ENCODE measurements at regions not wholly inside any gene's neighbourhood (a gene's known extent, or its start where the extent isn't known, plus 50 kb on each side); places are given as distances from the start of the nearest gene placed in this dataset.

GRCh38 chr12:30385706-30386105 lies 310.0 kb downstream of the IPO8 start:
- no peaks in the 10 kb centered on the region for H3K27me3 ChIP-seq
- TF ChIP-seq CTCF (IDR thresholded peaks at IDR 0.05) = no peak
- H3K4me3 ChIP-seq = no peak overlapping the region
- intact Hi-C loops (cut with DNase I) = no loop called here
- no peaks in the 10 kb centered on the region for H3K36me3 ChIP-seq
- ATAC-seq = no peak
- H3K4me1 ChIP-seq = no peaks in the 10 kb centered on the region
- H3K27ac ChIP-seq = no peak overlapping the region
- no peak for DNase-seq
- H3K9me3 ChIP-seq = peaks cover 0 to 16% of the 10 kb centered on the region in 2 donors

DNA sequence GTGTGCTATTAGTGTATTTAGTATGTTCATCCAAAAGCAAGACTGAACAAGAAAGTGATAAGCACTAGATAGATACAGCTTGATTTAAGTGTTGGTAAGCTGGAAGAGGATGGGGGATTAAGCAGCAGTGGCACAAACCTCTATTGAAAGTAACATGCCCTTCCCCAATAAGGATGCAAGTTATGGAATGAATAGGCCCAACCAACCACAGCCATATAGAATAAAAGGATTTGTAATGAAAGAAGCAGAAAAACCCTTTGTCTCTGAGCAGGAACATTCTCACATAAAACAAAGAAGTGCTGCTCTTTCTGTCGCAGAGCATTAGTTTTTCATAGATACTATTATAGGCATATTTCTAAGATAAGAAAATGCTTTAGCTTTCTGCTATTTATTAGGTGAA lies 310.7 kb downstream of the IPO8 start:
- DNase-seq (no peak), ATAC-seq (no peak)
- intact Hi-C loops (cut with DNase I) = no loop called here
- no peaks in the 10 kb centered on the region for H3K27me3 ChIP-seq
- peaks cover 0 to 14% of the 10 kb centered on the region in 2 donors for H3K9me3 ChIP-seq
- H3K27ac ChIP-seq = no peak overlapping the region
- no peaks in the 10 kb centered on the region for H3K36me3 ChIP-seq
- no peaks in the 10 kb centered on the region for H3K4me1 ChIP-seq
- TF ChIP-seq CTCF (IDR thresholded peaks at IDR 0.05) = no peak
- H3K4me3 ChIP-seq = no peak overlapping the region

GRCh38 chr12:30378307-30378706 lies 317.4 kb downstream of the IPO8 start:
- Histone ChIP-seq H3K36me3 (no peaks in the 10 kb centered on the region), H3K9me3 (peaks cover 0 to 17% of the 10 kb centered on the region in 2 donors), H3K4me1 (no peaks in the 10 kb centered on the region), H3K27me3 (no peaks in the 10 kb centered on the region), H3K4me3 (no peak overlapping the region), H3K27ac (no peak overlapping the region)
- intact Hi-C loops (cut with DNase I) = no loop called here
- no peak for TF ChIP-seq CTCF (IDR thresholded peaks at IDR 0.05)
- no peak for ATAC-seq
- no peak for DNase-seq

DNA sequence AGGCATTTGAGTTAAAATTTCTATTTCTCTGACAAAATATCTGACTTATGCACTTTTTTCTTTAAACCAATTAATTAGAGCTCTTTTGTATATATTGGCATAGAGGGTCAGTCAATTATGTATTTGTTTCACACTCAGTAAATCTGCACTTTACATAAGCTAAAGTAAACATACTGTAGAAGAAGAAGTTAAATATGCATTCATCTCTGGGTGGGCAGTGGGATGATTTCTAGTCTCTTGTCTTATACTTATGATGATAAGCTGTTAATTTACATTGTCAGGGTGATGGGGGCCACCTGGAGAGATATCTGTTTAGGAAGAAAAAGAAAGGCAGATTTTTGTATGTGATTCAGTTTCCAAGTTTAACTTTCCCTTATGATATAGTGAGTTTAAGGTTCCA lies 330.8 kb downstream of the IPO8 start:
- H3K27me3 ChIP-seq = no peaks in the 10 kb centered on the region
- H3K4me1 ChIP-seq = no peaks in the 10 kb centered on the region
- peak in 2 of 4 donors; percentile 31 to 49 for DNase-seq
- no peak for TF ChIP-seq CTCF (IDR thresholded peaks at IDR 0.05)
- no peak overlapping the region for H3K27ac ChIP-seq
- no peaks in the 10 kb centered on the region for H3K36me3 ChIP-seq
- no peak for ATAC-seq
- H3K9me3 ChIP-seq = peaks cover 0 to 16% of the 10 kb centered on the region in 2 donors
- H3K4me3 ChIP-seq = no peak overlapping the region
- intact Hi-C loops (cut with DNase I) = no loop called here

DNA sequence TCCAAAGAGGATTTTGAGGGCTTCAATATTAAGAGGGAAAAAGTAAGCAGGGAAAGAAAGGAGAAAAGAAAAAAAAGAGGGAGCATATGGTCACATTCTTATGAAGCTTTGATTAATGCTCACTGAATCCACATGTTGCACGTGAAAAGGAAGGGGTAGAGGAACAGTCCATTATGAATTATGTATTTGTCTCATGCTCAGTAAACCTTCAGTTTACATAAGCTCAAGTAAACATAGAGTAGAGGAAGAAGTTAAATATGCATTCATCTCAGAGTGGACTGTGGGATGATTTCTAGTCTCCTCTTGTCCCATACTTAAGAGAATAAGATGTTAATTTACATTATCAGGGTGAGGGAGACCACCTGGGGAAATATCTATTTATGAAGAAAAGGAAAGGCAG lies 334.5 kb downstream of the IPO8 start:
- no peak for DNase-seq
- no peaks in the 10 kb centered on the region for H3K4me1 ChIP-seq
- H3K27me3 ChIP-seq = no peaks in the 10 kb centered on the region
- intact Hi-C loops (cut with DNase I) = no loop called here
- ATAC-seq = no peak
- H3K36me3 ChIP-seq = no peaks in the 10 kb centered on the region
- H3K27ac ChIP-seq = no peak overlapping the region
- H3K9me3 ChIP-seq = peaks cover 0 to 6% of the 10 kb centered on the region in 2 donors
- no peak for TF ChIP-seq CTCF (IDR thresholded peaks at IDR 0.05)
- H3K4me3 ChIP-seq = no peak overlapping the region

Measured in left lung (tissue), 4 donors.